SKM-1 treated with dmso at 0.1 percent for 144 hours (cell line): ENCODE measurements at regions not wholly inside any gene's neighbourhood (a gene's known extent, or its start where the extent isn't known, plus 50 kb on each side); places are given as distances from the start of the nearest gene placed in this dataset.

ENCODE experiments used
- DNase-seq: peaks from one replicate; lab custom pipeline; 2025; ENCODE audit not compliant: unreplicated experiment; lab: John Stamatoyannopoulos, UW

GRCh38 chr10:90577569-90577968, 280.3 kb downstream of the HTR7 start:
- no peak for DNase-seq

- DNase-seq, result peak; percentile 25
These were observed 278.1 kb downstream of the HTR7 start for GRCh38 chr10:90579602-90580242.

GRCh38 chr10:90583416-90583815, 274.4 kb downstream of the HTR7 start:
- DNase-seq, result no peak

- DNase-seq, result no peak
These were observed 270.8 kb downstream of the HTR7 start for GRCh38 chr10:90587081-90587491.

- DNase-seq, result no peak
These were observed 270.3 kb downstream of the HTR7 start for GRCh38 chr10:90587561-90587960.

GRCh38 chr10:90588222-90588621, 269.6 kb downstream of the HTR7 start:
- DNase-seq, result no peak

- DNase-seq, result no peak
These were observed 268.0 kb downstream of the HTR7 start for GRCh38 chr10:90589825-90590224.

GRCh38 chr10:90591629-90592028, 266.2 kb downstream of the HTR7 start:
- no peak for DNase-seq

GRCh38 chr10:90592638-90593302, 265.1 kb downstream of the HTR7 start:
- peak; percentile 18 for DNase-seq

GRCh38 chr10:90598513-90598912, 259.3 kb downstream of the HTR7 start:
- no peak for DNase-seq

GRCh38 chr10:90602862-90603610, 254.8 kb downstream of the HTR7 start:
- DNase-seq, result no peak

- DNase-seq, result no peak
These were observed 253.2 kb downstream of the HTR7 start for GRCh38 chr10:90604636-90605035.

- DNase-seq, result no peak
These were observed 252.3 kb downstream of the HTR7 start for GRCh38 chr10:90605506-90605905.

- DNase-seq, result no peak
These were observed 245.6 kb downstream of the HTR7 start for GRCh38 chr10:90612276-90612675.

GRCh38 chr10:90614631-90615030, 243.2 kb downstream of the HTR7 start:
- DNase-seq, result no peak

- DNase-seq, result no peak
These were observed 236.3 kb downstream of the HTR7 start for GRCh38 chr10:90621577-90621976.

- DNase-seq, result no peak
These were observed 222.6 kb downstream of the HTR7 start for GRCh38 chr10:90635111-90635765.

- no peak for DNase-seq
These were observed 217.1 kb downstream of the HTR7 start for GRCh38 chr10:90640756-90641155.

GRCh38 chr10:90641731-90642130, 216.1 kb downstream of the HTR7 start:
- DNase-seq, result no peak

GRCh38 chr10:90642136-90642535, 215.7 kb downstream of the HTR7 start:
- DNase-seq, result no peak

GRCh38 chr10:90642650-90643049, 215.2 kb downstream of the HTR7 start:
- DNase-seq, result no peak

GRCh38 chr10:90644165-90644564, 213.7 kb downstream of the HTR7 start:
- DNase-seq, result no peak
